HepG2 (cell line): ENCODE measurements at regions not wholly inside any gene's neighbourhood (a gene's known extent, or its start where the extent isn't known, plus 50 kb on each side); places are given as distances from the start of the nearest gene placed in this dataset.
"Not testable (repeated sequence)": the region's sequence is repeated elsewhere in the genome, so short reads cannot be mapped to it uniquely, and the experiment has no call there.

Experiments
- ATAC-seq: fragments of 200-7000 bp; cut with Tn5 transposase; 3 replicates; pipeline ENCODE4 v1.9.1; 2020; ENCODE audit warnings: mild to moderate bottlenecking, moderate library complexity
- BruUV-seq: library from RNA; stranded (reverse); fragments of 400-500 nt; replicated peaks from 2 replicates; lab custom pipeline; 2021; lab: Mats Ljungman, UMichigan
- CTCF ChIA-PET: fragments of 300-600 bp; formaldehyde crosslinking; extraction: SDS; loops from one replicate; lab custom pipeline; 2021; ENCODE audit warnings: low total read pairs, inconsistent platforms, low intra/inter-chr PET ratio; lab: Yijun Ruan, JAX
- POLR2A ChIA-PET: fragments of 350-600 bp; sonication (Branson Sonifier 250); formaldehyde crosslinking; loops from one replicate; lab custom pipeline; 2020; ENCODE audit warnings: antibody characterized with exemption, inconsistent platforms; lab: Yijun Ruan, JAX
- DNase-seq: peaks from one replicate; pipeline ENCODE4 v3.0.0-alpha.2; 2015; ENCODE audit warnings: low spot score
- FAIRE-seq: peaks from 3 replicates; lab custom pipeline; 2011; peaks lifted over from hg19 to GRCh38; lab: Jason Lieb, UNC
- H2AFZ ChIP-seq: one replicate; pipeline ENCODE4 v1.6.1; 2011; ENCODE audit warnings: low read length, inconsistent platforms
- H3K27ac ChIP-seq: fragments of 300-600 bp; 3 replicates; pipeline ENCODE4 v1.8.0; 2011; ENCODE audit warnings: mixed run types, mild to moderate bottlenecking, mixed read lengths, low read length, inconsistent platforms; ENCODE audit not compliant: insufficient read depth; ENCODE audit errors: extremely low read length
- H3K27me3 ChIP-seq, 2 experiments: fragments of 200-600 bp in 1 of 2; 2 replicates in 1 of 2; 3 replicates in 1 of 2; pipeline versions ENCODE4 v1.6.0 to v1.8.0; 2011; ENCODE audit warnings: low read length in 2 of 2, mild to moderate bottlenecking in 2 of 2, moderate library complexity in 2 of 2, inconsistent platforms in 1 of 2; ENCODE audit not compliant: insufficient read depth in 2 of 2, control insufficient read depth in 1 of 2
- H3K36me3 ChIP-seq, 2 experiments: fragments of 200-600 bp in 1 of 2; replicated peaks in 1 of 2; 2 replicates in 1 of 2; 3 replicates in 1 of 2; pipeline versions ENCODE4 v1.5.1 to v1.8.0; 2011; ENCODE audit warnings: low read length in 2 of 2, inconsistent platforms in 1 of 2; ENCODE audit not compliant: insufficient read depth in 2 of 2, control insufficient read depth in 1 of 2
- H3K4me1 ChIP-seq: 2 replicates; pipeline ENCODE4 v1.5.1; 2012; ENCODE audit warnings: low read length, inconsistent platforms; ENCODE audit not compliant: insufficient read depth
- H3K4me2 ChIP-seq: 2 replicates; pipeline ENCODE4 v1.6.0; 2011; ENCODE audit warnings: low read depth, low read length, inconsistent platforms
- H3K4me3 ChIP-seq, 3 experiments: fragments of 200-600 bp in 1 of 3; sonication (generic), shearing (Covaris generic) in 1 of 3; replicated peaks in 1 of 3; 2 replicates each; pipeline ENCODE4 v1.5.1; 2011 to 2016; ENCODE audit warnings: low read length in 3 of 3, inconsistent platforms in 2 of 3, low read depth in 2 of 3, mild to moderate bottlenecking in 2 of 3, control low read depth in 1 of 3, mixed read lengths in 1 of 3; ENCODE audit not compliant: insufficient read depth in 1 of 3
- H3K79me2 ChIP-seq: one replicate; pipeline ENCODE4 v1.6.1; 2011; ENCODE audit warnings: low read length, inconsistent platforms; ENCODE audit not compliant: insufficient read depth
- H3K9ac ChIP-seq: 2 replicates; pipeline ENCODE4 v1.6.0; 2011; ENCODE audit warnings: mild to moderate bottlenecking, low read depth, low read length, inconsistent platforms; ENCODE audit not compliant: insufficient read depth
- H3K9me3 ChIP-seq: 2 replicates; pipeline ENCODE4 v1.5.1; 2012; ENCODE audit warnings: mild to moderate bottlenecking, low read length
- H4K20me1 ChIP-seq: 2 replicates; pipeline ENCODE4 v1.6.0; 2011; ENCODE audit warnings: inconsistent platforms, mild to moderate bottlenecking, low read length, moderate library complexity; ENCODE audit not compliant: insufficient read depth
- HMG20A ChIP-seq: IDR thresholded peaks from 2 replicates; pipeline ENCODE4 v1.6.1; 2016; ENCODE audit warnings: borderline replicate concordance
- SIX4 ChIP-seq: sonication (generic); formaldehyde crosslinking; IDR thresholded peaks from 2 replicates; pipeline ENCODE4 v1.4.0; 2020; ENCODE audit warnings: missing genetic modification reagents
- ZNF235 ChIP-seq: sonication (generic); formaldehyde crosslinking; IDR thresholded peaks from 2 replicates; pipeline ENCODE4 v1.8.1; 2023; ENCODE audit warnings: mild to moderate bottlenecking, missing genetic modification reagents, borderline replicate concordance
- ZNF749 ChIP-seq: sonication (generic); formaldehyde crosslinking; IDR thresholded peaks from 2 replicates; pipeline ENCODE4 v1.8.0; 2022; ENCODE audit warnings: mild to moderate bottlenecking, missing genetic modification reagents, moderate library complexity, borderline replicate concordance
- WGBS: methylation state at CpG from one replicate; pipeline ENCODE4 v1.1.6; 2017; ENCODE audit warnings: low lambda C conversion rate; 5-methylcytosine and 5-hydroxymethylcytosine counted together
- in situ Hi-C: cut with HindIII; loops from 2 replicates; pipeline ENCODE4 v1.10.0; 2017; ENCODE audit warnings: low pct_unique_long_range_greater_than_20kb; ENCODE audit not compliant: extremely low pct_ligation_motif_present
- intact Hi-C: fragments of 100-400 bp; cut with micrococcal nuclease; formaldehyde crosslinking; loops from one replicate; pipeline ENCODE4 v1.10.0; 2022; ENCODE audit not compliant: unreplicated experiment

- H3K9ac ChIP-seq: no peak overlapping the region
- H4K20me1 ChIP-seq: no peaks in the 10 kb centered on the region
Observed at GRCh38 chr22:26770624-26771023, 113.2 kb downstream of the MIAT start.

GRCh38 chr22:26773054-26773453, 115.7 kb downstream of the MIAT start:
- CTCF ChIA-PET, FAIRE-seq: not testable (repeated sequence)

More at GRCh38 chr22:26770624-26771023, 113.2 kb downstream of the MIAT start:
- Histone ChIP-seq H3K36me3 (no peaks in the 10 kb centered on the region), H3K4me2 (no peak overlapping the region), H3K4me1 (no peaks in the 10 kb centered on the region), H3K4me3 (no peak overlapping the region), H3K27me3 (no peaks in the 10 kb centered on the region; a peak in 1 of 5 replicates), H2AFZ (no peak overlapping the region), H3K79me2 (no peaks in the 10 kb centered on the region), H3K9me3 (peaks cover 9% of the 10 kb centered on the region; the same call in 1 of the 2 replicates), H3K27ac (no peak overlapping the region)
- ChIA-PET POLR2A (no interaction called here), CTCF (no interaction called here)
- WGBS: 38% methylated on average over 2 of the region's 2 CpGs
- TF ChIP-seq ZNF749 (CRISPR knock-in tag) (no peak), HMG20A (CRISPR knock-in tag) (no peak), ZNF235 (CRISPR knock-in tag) (no peak), SIX4 (CRISPR knock-in tag) (no peak)
- intact Hi-C loops (no loop called here), in situ Hi-C loops (loop anchor here (25.0 kb wide), 2 partner anchors 1042 to 1242 kb away; partner anchors contain the start of gene MN1)
- ATAC-seq (no peak), FAIRE-seq (no peak), DNase-seq (no peak)
- BruUV-seq: no TSS peak

More at GRCh38 chr22:26773054-26773453, 115.7 kb downstream of the MIAT start:
- H3K4me1 ChIP-seq, H3K4me2 ChIP-seq, H3K4me3 ChIP-seq, H3K27ac ChIP-seq, ATAC-seq, H3K9me3 ChIP-seq, H2AFZ ChIP-seq, DNase-seq, H3K27me3 ChIP-seq, POLR2A ChIA-PET, intact Hi-C loops, BruUV-seq, H4K20me1 ChIP-seq, H3K9ac ChIP-seq, H3K36me3 ChIP-seq, H3K79me2 ChIP-seq: not testable (repeated sequence)
- WGBS: no CpG with 5 or more reads among the region's 28 CpGs
- in situ Hi-C loops: loop anchor here (25.0 kb wide), 2 partner anchors 1039 to 1239 kb away; partner anchors contain the start of gene MN1
